ENCODE measurements at regions not wholly inside any gene's neighbourhood (a gene's known extent, or its start where the extent isn't known, plus 50 kb on each side); places are given as distances from the start of the nearest gene placed in this dataset.

- no peak overlapping the region for H3K4ac ChIP-seq (replicated peaks; ENCODE audit: insufficient read length, low read depth, low read length)
- no peak overlapping the region for H3K14ac ChIP-seq (ENCODE audit: insufficient read length)
- no peak overlapping the region for H2BK12ac ChIP-seq (ENCODE audit: low read depth, low read length)
- no peak overlapping the region for H3K27ac ChIP-seq (ENCODE audit: low read depth, low read length)
- H3K18ac ChIP-seq (ENCODE audit: extremely low read depth, low read length) = no peak overlapping the region
- no peak overlapping the region for H4K91ac ChIP-seq (replicated peaks; ENCODE audit: insufficient read length, low read length)
- no peaks in the 10 kb centered on the region for H3K9me3 ChIP-seq (ENCODE audit: insufficient read depth in 2 of 2, low read depth in 1 of 2, low read length in 1 of 2)
- no peak overlapping the region for H2BK120ac ChIP-seq (replicated peaks; ENCODE audit: low read depth, low read length)
- ChIA-PET POLR2A (ENCODE audit: partially characterized antibody) (no interaction called here), CTCF (ENCODE audit: partially characterized antibody) (no interaction called here)
- H2BK5ac ChIP-seq (ENCODE audit: low read depth, low read length) = no peak overlapping the region
- H3K79me1 ChIP-seq (ENCODE audit: low read depth, low read length) = no peaks in the 10 kb centered on the region
- no peak for FAIRE-seq
- no peak overlapping the region for H4K8ac ChIP-seq (ENCODE audit: extremely low read depth, insufficient read depth, low read length)
- no peak overlapping the region for H3K9ac ChIP-seq (replicated peaks in 1 of 4; ENCODE audit: extremely low read depth in 1 of 4, low read depth in 3 of 4, low read length in 3 of 4)
- H3K27me3 ChIP-seq (replicated peaks in 1 of 4; ENCODE audit: control insufficient read depth in 3 of 4, extremely low read depth in 1 of 4, insufficient read depth in 3 of 4, low read length in 3 of 4) = no peaks in the 10 kb centered on the region
- no peak overlapping the region for H2BK15ac ChIP-seq (ENCODE audit: low read length)
- no peaks in the 10 kb centered on the region for H3K36me3 ChIP-seq (ENCODE audit: control insufficient read depth in 2 of 4, insufficient read depth in 4 of 4, low read length in 3 of 4)
- no peak overlapping the region for H3K23ac ChIP-seq (ENCODE audit: insufficient read length)
- H4K5ac ChIP-seq (ENCODE audit: insufficient read length, low read depth, low read length) = no peak overlapping the region
- TF ChIP-seq GABPA (IDR thresholded peaks at IDR 0.05; ENCODE audit: borderline replicate concordance, insufficient read depth, low read length) = no peak
- peak; percentile 57; the same call in 1 of the 2 replicates for TF ChIP-seq YY1 (IDR thresholded peaks at IDR 0.05; ENCODE audit: low read depth, low read length)
- TF ChIP-seq BCL11A (IDR thresholded peaks at IDR 0.05; ENCODE audit: low read depth in 2 of 2, low read length in 2 of 2) = no peak
- no peak for TF ChIP-seq GTF2F1 (IDR thresholded peaks at IDR 0.05; ENCODE audit: borderline replicate concordance, low read depth, low read length)
- 93% methylated on average over 3 of the region's 3 CpGs; no CpG with 5 or more reads in 1 of the 2 experiments for WGBS, 2 experiments (ENCODE audit: extremely low coverage in 1 of 2, insufficient coverage in 1 of 2, insufficient read length in 1 of 2, insufficient replicate concordance in 2 of 2, low coverage in 1 of 2, low lambda C conversion rate in 2 of 2, missing lambda C conversion rate in 1 of 2)
- no peak overlapping the region for H3K56ac ChIP-seq (replicated peaks; ENCODE audit: insufficient read length, low read depth, low read length)
- H2AK5ac ChIP-seq (ENCODE audit: low read depth, low read length) = no peak overlapping the region
- no peak overlapping the region for H2AFZ ChIP-seq (ENCODE audit: low read length)
- H4K20me1 ChIP-seq (replicated peaks in 1 of 2; ENCODE audit: control insufficient read depth in 1 of 2, insufficient read depth in 2 of 2, low read length in 2 of 2) = no peaks in the 10 kb centered on the region
- no peaks in the 10 kb centered on the region for H3K79me2 ChIP-seq (ENCODE audit: control insufficient read depth in 1 of 2, insufficient read depth in 2 of 2, low read length in 2 of 2)
- H3K4me3 ChIP-seq (ENCODE audit: extremely low read depth in 1 of 4, insufficient read depth in 2 of 4, low read depth in 3 of 4, low read length in 4 of 4) = no peak overlapping the region
- H3K23me2 ChIP-seq (ENCODE audit: low read depth, low read length) = no peaks in the 10 kb centered on the region
- DNase-seq (ENCODE audit: low read depth in 1 of 2, low spot score in 2 of 2) = no peak
- no peak overlapping the region for H2BK20ac ChIP-seq (ENCODE audit: low read length)
- H3K4me1 ChIP-seq (replicated peaks in 1 of 4; ENCODE audit: control insufficient read depth in 3 of 4, insufficient read depth in 4 of 4, low read length in 3 of 4) = peaks cover 0 to 2% (median 0%) of the 10 kb centered on the region in 4 experiments; a peak in 2 of 7 replicates
- H3K4me2 ChIP-seq (ENCODE audit: insufficient read depth in 1 of 2, low read depth in 2 of 2, low read length in 2 of 2) = no peak overlapping the region
Observed at GRCh38 chr4:24423670-24424069, 160.7 kb downstream of the DHX15 start.
